B cell (primary cell): ENCODE measurements at regions not wholly inside any gene's neighbourhood (a gene's known extent, or its start where the extent isn't known, plus 50 kb on each side); places are given as distances from the start of the nearest gene placed in this dataset.

ENCODE experiments used
- ATAC-seq: fragments of 200-7000 bp; cut with Tn5 transposase; one replicate; pipeline ENCODE4 v1.10.0; 2021; ENCODE audit warnings: low read depth, mild to moderate bottlenecking, moderate number of reproducible peaks, moderate library complexity
- CTCF ChIA-PET: fragments of 350-600 bp; sonication (Branson Sonifier 250); formaldehyde crosslinking; loops from one replicate; lab custom pipeline; 2021; ENCODE audit warnings: antibody characterized with exemption, inconsistent platforms; lab: Charles Lee
- POLR2A ChIA-PET: fragments of 350-600 bp; sonication (Branson Sonifier 250); formaldehyde crosslinking; loops from one replicate; lab custom pipeline; 2021; ENCODE audit warnings: antibody characterized with exemption; lab: Charles Lee
- DNase-seq: peaks from one replicate; pipeline ENCODE4 v3.0.0; 2013
- H2AFZ ChIP-seq: 2 replicates; pipeline ENCODE4 v1.6.1; 2012; ENCODE audit warnings: mild to moderate bottlenecking, low read depth, low read length; ENCODE audit not compliant: insufficient read depth, poor library complexity, severe bottlenecking
- H3K27ac ChIP-seq, 2 donors: 1 replicate in 1 of 2; 2 replicates in 1 of 2; pipeline ENCODE4 v1.5.1; 2012 to 2013; ENCODE audit warnings: low read length in 2 of 2, mild to moderate bottlenecking in 2 of 2, moderate library complexity in 1 of 2
- H3K27me3 ChIP-seq, 4 experiments: fragments of 200-600 bp in 1 of 4; sonication (generic) in 1 of 4; replicated peaks in 1 of 4; 1 replicate in 2 of 4; 2 replicates in 2 of 4; pipeline versions ENCODE4 v1.6.1 to v1.7.0; 2013 to 2016; ENCODE audit warnings: low read length in 3 of 4, mild to moderate bottlenecking in 2 of 4, mixed read lengths in 1 of 4, moderate library complexity in 1 of 4; ENCODE audit not compliant: insufficient read depth in 4 of 4, control insufficient read depth in 3 of 4; ENCODE audit errors: control extremely low read depth in 1 of 4
- H3K36me3 ChIP-seq, 2 experiments: replicated peaks in 1 of 2; 1 replicate in 1 of 2; 2 replicates in 1 of 2; pipeline versions ENCODE4 v1.6.1 to v1.7.1; 2013; ENCODE audit warnings: low read length in 1 of 2; ENCODE audit not compliant: insufficient read depth in 2 of 2, control insufficient read depth in 1 of 2; ENCODE audit errors: control extremely low read depth in 1 of 2, extremely low read depth in 1 of 2
- H3K4me1 ChIP-seq, 2 donors: fragments of 200-600 bp in 1 of 2; sonication (generic) in 1 of 2; 1 replicate in 1 of 2; 2 replicates in 1 of 2; pipeline versions ENCODE4 v1.5.1 to v1.6.1; 2013 to 2017; ENCODE audit warnings: low read length in 2 of 2; ENCODE audit not compliant: control insufficient read depth in 2 of 2, insufficient read depth in 2 of 2
- H3K4me2 ChIP-seq: replicated peaks from 2 replicates; pipeline ENCODE3; 2012; ENCODE audit warnings: mild to moderate bottlenecking, low read depth, low read length; ENCODE audit not compliant: poor library complexity, severe bottlenecking
- H3K4me3 ChIP-seq, 5 experiments: fragments of 200-600 bp in 1 of 5; sonication (generic) in 1 of 5; 1 replicate in 3 of 5; 2 replicates in 2 of 5; pipeline versions ENCODE4 v1.5.1 to v1.7.0; 2011 to 2016; ENCODE audit warnings: low read length in 4 of 5, mild to moderate bottlenecking in 4 of 5, low read depth in 2 of 5, control low read depth in 1 of 5, moderate library complexity in 1 of 5; ENCODE audit not compliant: insufficient read depth in 1 of 5; ENCODE audit errors: control extremely low read depth in 1 of 5, extremely low read depth in 1 of 5
- H3K79me2 ChIP-seq: fragments of 200-600 bp; sonication (generic); one replicate; pipeline ENCODE4 v1.6.0; 2016; ENCODE audit warnings: low read length; ENCODE audit not compliant: control insufficient read depth, insufficient read depth
- H3K9ac ChIP-seq: fragments of 200-600 bp; sonication (generic); 2 replicates; pipeline ENCODE4 v1.6.1; 2017; ENCODE audit warnings: mild to moderate bottlenecking, low read length, moderate library complexity
- H3K9me3 ChIP-seq, 3 donors: one replicate each; pipeline versions ENCODE4 v1.6.1 to v1.7.1; 2013; ENCODE audit warnings: low read length in 2 of 3; ENCODE audit not compliant: control insufficient read depth in 2 of 3, insufficient read depth in 1 of 3; ENCODE audit errors: control extremely low read depth in 1 of 3
- H4K20me1 ChIP-seq: 2 replicates; pipeline ENCODE4 v1.6.0; 2012; ENCODE audit warnings: mild to moderate bottlenecking, low read length; ENCODE audit not compliant: insufficient read depth, control insufficient read depth, poor library complexity, severe bottlenecking
- H3K27ac Mint-ChIP-seq: one replicate; pipeline ENCODE4 v1.8.0; 2021; ENCODE audit warnings: mixed read lengths
- H3K27me3 Mint-ChIP-seq: one replicate; pipeline ENCODE4 v1.8.0; 2021; ENCODE audit warnings: mixed read lengths
- H3K4me1 Mint-ChIP-seq: one replicate; pipeline ENCODE4 v1.8.0; 2021; ENCODE audit warnings: mixed read lengths
- H3K4me3 Mint-ChIP-seq: one replicate; pipeline ENCODE4 v1.8.0; 2021; ENCODE audit warnings: mixed read lengths
- H3K9me3 Mint-ChIP-seq: one replicate; pipeline ENCODE4 v1.8.0; 2022; ENCODE audit warnings: mixed read lengths; ENCODE audit not compliant: insufficient read depth
- CTCF ChIP-seq: fragments of 200-600 bp; IDR thresholded peaks from one replicate; pipeline ENCODE4 v1.8.0; 2022; ENCODE audit warnings: antibody characterized with exemption, mild to moderate bottlenecking
- EZH2 ChIP-seq: IDR thresholded peaks from 2 replicates; pipeline ENCODE4 v1.6.1; 2012; ENCODE audit warnings: borderline replicate concordance, low read depth, mild to moderate bottlenecking, moderate library complexity, low read length; ENCODE audit not compliant: insufficient read depth, poor library complexity, severe bottlenecking
- WGBS: methylation state at CpG from one replicate; pipeline ENCODE4 v1.1.5; 2013; ENCODE audit warnings: missing lambda C conversion rate; ENCODE audit not compliant: insufficient coverage; 5-methylcytosine and 5-hydroxymethylcytosine counted together
- intact Hi-C: fragments of 100-400 bp; cut with micrococcal nuclease; formaldehyde crosslinking; loops from one replicate; pipeline ENCODE4 v1.10.0; 2022

GRCh38 chr3:117708601-117709000 lies 999.0 kb downstream of the TUSC7 start:
- no peak for TF ChIP-seq CTCF
- TF ChIP-seq EZH2 = no peak
- H4K20me1 ChIP-seq = no peaks in the 10 kb centered on the region
- ATAC-seq (no peak), DNase-seq (no peak)
- no peak overlapping the region for H3K27ac ChIP-seq
- POLR2A ChIA-PET = no interaction called here
- no peak overlapping the region for H3K4me3 ChIP-seq
- no peaks in the 10 kb centered on the region for H3K9me3 ChIP-seq
- no peaks in the 10 kb centered on the region for H3K4me1 Mint-ChIP-seq
- no peaks in the 10 kb centered on the region for H3K4me1 ChIP-seq
- no peak overlapping the region for H3K4me3 Mint-ChIP-seq
- no peaks in the 10 kb centered on the region for H3K27me3 Mint-ChIP-seq
- no peaks in the 10 kb centered on the region for H3K36me3 ChIP-seq
- CTCF ChIA-PET = interaction anchor here (0.9 kb wide), 1 partner anchor 13 kb away, joined by 3 read pairs; no protein-coding TSS in a partner anchor
- no peaks in the 10 kb centered on the region for H3K27me3 ChIP-seq
- H3K9ac ChIP-seq = no peak overlapping the region
- H3K9me3 Mint-ChIP-seq = no peaks in the 10 kb centered on the region
- intact Hi-C loops = no loop called here
- no peak overlapping the region for H3K27ac Mint-ChIP-seq
- no peak overlapping the region for H3K4me2 ChIP-seq
- no peaks in the 10 kb centered on the region for H3K79me2 ChIP-seq
- no peak overlapping the region for H2AFZ ChIP-seq
- WGBS = 100% methylated on average over 1 of the region's 3 CpGs

GRCh38 chr3:117709108-117709507 lies 999.5 kb downstream of the TUSC7 start:
- intact Hi-C loops = no loop called here
- POLR2A ChIA-PET = no interaction called here
- Histone ChIP-seq H3K4me2 (no peak overlapping the region), H3K27ac (no peak overlapping the region), H3K9ac (no peak overlapping the region), H3K4me1 (no peaks in the 10 kb centered on the region), H3K36me3 (no peaks in the 10 kb centered on the region), H3K27me3 (no peaks in the 10 kb centered on the region), H4K20me1 (no peaks in the 10 kb centered on the region), H3K79me2 (no peaks in the 10 kb centered on the region), H3K9me3 (no peaks in the 10 kb centered on the region), H2AFZ (no peak overlapping the region), H3K4me3 (no peak overlapping the region)
- H3K27ac Mint-ChIP-seq = no peak overlapping the region
- no peak for ATAC-seq
- no peak overlapping the region for H3K4me3 Mint-ChIP-seq
- WGBS = no CpG with 5 or more reads among the region's 2 CpGs
- no peaks in the 10 kb centered on the region for H3K27me3 Mint-ChIP-seq
- TF ChIP-seq CTCF = no peak
- no peaks in the 10 kb centered on the region for H3K9me3 Mint-ChIP-seq
- CTCF ChIA-PET = interaction anchor here (0.9 kb wide), 1 partner anchor 12 kb away, joined by 3 read pairs; no protein-coding TSS in a partner anchor
- no peak for DNase-seq
- H3K4me1 Mint-ChIP-seq = no peaks in the 10 kb centered on the region
